Hepatic stellate cell (primary cell): ENCODE measurements at regions not wholly inside any gene's neighbourhood (a gene's known extent, or its start where the extent isn't known, plus 50 kb on each side); places are given as distances from the start of the nearest gene placed in this dataset.
"Not testable (repeated sequence)": the region's sequence is repeated elsewhere in the genome, so short reads cannot be mapped to it uniquely, and the experiment has no call there.

Experiments
- DNase-seq: peaks from one replicate; pipeline ENCODE4 v3.0.0; 2011; ENCODE audit warnings: low spot score

- no peak for DNase-seq
Observed at GRCh38 chr16:26395700-26396099, 671.0 kb upstream of the C16orf82 start.

- no peak for DNase-seq
Observed at GRCh38 chr16:26396511-26397235, 670.1 kb upstream of the C16orf82 start.

GRCh38 chr16:26413780-26414179 lies 652.9 kb upstream of the C16orf82 start:
- no peak for DNase-seq

GRCh38 chr16:26419458-26419857 lies 647.3 kb upstream of the C16orf82 start:
- not testable (repeated sequence) for DNase-seq

GRCh38 chr16:26430618-26431017 lies 636.1 kb upstream of the C16orf82 start:
- no peak for DNase-seq

GRCh38 chr16:26433807-26434206 lies 632.9 kb upstream of the C16orf82 start:
- DNase-seq, result no peak

GRCh38 chr16:26441178-26441577 lies 625.5 kb upstream of the C16orf82 start:
- DNase-seq, result no peak

- DNase-seq, result no peak
Observed at GRCh38 chr16:26442321-26442720, 624.4 kb upstream of the C16orf82 start.

GRCh38 chr16:26447570-26447969 lies 619.2 kb upstream of the C16orf82 start:
- no peak for DNase-seq

GRCh38 chr16:26453215-26453614 lies 613.5 kb upstream of the C16orf82 start:
- no peak for DNase-seq

- DNase-seq, result no peak
Observed at GRCh38 chr16:26454102-26454501, 612.6 kb upstream of the C16orf82 start.

GRCh38 chr16:26456074-26456473 lies 610.7 kb upstream of the C16orf82 start:
- DNase-seq, result no peak

GRCh38 chr16:26457095-26457494 lies 609.6 kb upstream of the C16orf82 start:
- DNase-seq, result no peak

- DNase-seq, result no peak
Observed at GRCh38 chr16:26457882-26458281, 608.8 kb upstream of the C16orf82 start.

- no peak for DNase-seq
Observed at GRCh38 chr16:26464576-26465266, 602.0 kb upstream of the C16orf82 start.

GRCh38 chr16:26474405-26474804 lies 592.3 kb upstream of the C16orf82 start:
- DNase-seq, result not testable (repeated sequence)

- no peak for DNase-seq
Observed at GRCh38 chr16:26475596-26475995, 591.1 kb upstream of the C16orf82 start.

- no peak for DNase-seq
Observed at GRCh38 chr16:26491101-26491670, 575.5 kb upstream of the C16orf82 start.

GRCh38 chr16:26491962-26492361 lies 574.8 kb upstream of the C16orf82 start:
- DNase-seq, result no peak

GRCh38 chr16:26493751-26494150 lies 573.0 kb upstream of the C16orf82 start:
- no peak for DNase-seq

- no peak for DNase-seq
Observed at GRCh38 chr16:26497896-26498295, 568.8 kb upstream of the C16orf82 start.

- no peak for DNase-seq
Observed at GRCh38 chr16:26500326-26500725, 566.4 kb upstream of the C16orf82 start.

- DNase-seq, result no peak
Observed at GRCh38 chr16:26505496-26505895, 561.2 kb upstream of the C16orf82 start.
